NB4 (cell line): ENCODE measurements at regions not wholly inside any gene's neighbourhood (a gene's known extent, or its start where the extent isn't known, plus 50 kb on each side); places are given as distances from the start of the nearest gene placed in this dataset.

ENCODE experiments used
- DNase-seq: peaks from one replicate; pipeline ENCODE4 v3.0.0; 2010; ENCODE audit warnings: low read depth
- H3K4me3 ChIP-seq: one replicate; pipeline ENCODE4 v1.5.1; 2011; ENCODE audit warnings: mild to moderate bottlenecking, low read depth, low read length, moderate library complexity
- CTCF ChIP-seq: IDR thresholded peaks from one replicate; pipeline ENCODE4 v1.5.1; 2012; ENCODE audit warnings: low read depth, low read length
- MYC ChIP-seq: IDR thresholded peaks from 2 replicates; pipeline ENCODE4 v1.6.1; 2011; ENCODE audit warnings: low read depth, low read length
- POLR2A ChIP-seq: IDR thresholded peaks from 2 replicates; pipeline ENCODE4 v1.6.1; 2011; ENCODE audit warnings: mild to moderate bottlenecking; ENCODE audit not compliant: insufficient read length; ENCODE audit errors: extremely low read depth
- TF ChIP-seq, protein P1 (sequence below): IDR thresholded peaks from 2 replicates; pipeline ENCODE4 v1.6.1; 2011; ENCODE audit warnings: low read depth, low read length

DNA sequence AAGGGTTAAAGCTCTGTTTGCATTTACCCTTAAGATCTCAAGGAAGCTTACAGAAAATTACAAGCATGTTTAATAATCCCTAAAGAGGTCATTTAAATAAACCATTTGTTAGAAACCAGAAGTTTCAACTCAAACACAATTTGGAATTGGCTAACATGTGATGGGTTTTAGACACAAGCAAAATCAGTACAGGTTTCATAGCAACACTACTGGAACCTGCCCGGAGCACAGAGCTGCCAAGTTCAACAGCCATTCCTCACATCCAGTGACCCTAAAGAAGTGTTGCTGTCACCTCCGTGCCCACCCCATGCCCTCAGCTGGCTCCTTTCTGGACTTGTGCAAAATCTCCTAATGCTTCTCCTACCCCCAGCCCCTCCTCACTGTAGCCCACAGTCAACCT, 338.8 kb upstream of the AUTS2 start:
- H3K4me3 ChIP-seq: no peak overlapping the region
- TF ChIP-seq, protein P1, sequence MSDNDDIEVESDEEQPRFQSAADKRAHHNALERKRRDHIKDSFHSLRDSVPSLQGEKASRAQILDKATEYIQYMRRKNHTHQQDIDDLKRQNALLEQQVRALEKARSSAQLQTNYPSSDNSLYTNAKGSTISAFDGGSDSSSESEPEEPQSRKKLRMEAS: no peak
- TF ChIP-seq MYC (no peak), POLR2A (no peak), CTCF (no peak)
- DNase-seq: no peak

DNA sequence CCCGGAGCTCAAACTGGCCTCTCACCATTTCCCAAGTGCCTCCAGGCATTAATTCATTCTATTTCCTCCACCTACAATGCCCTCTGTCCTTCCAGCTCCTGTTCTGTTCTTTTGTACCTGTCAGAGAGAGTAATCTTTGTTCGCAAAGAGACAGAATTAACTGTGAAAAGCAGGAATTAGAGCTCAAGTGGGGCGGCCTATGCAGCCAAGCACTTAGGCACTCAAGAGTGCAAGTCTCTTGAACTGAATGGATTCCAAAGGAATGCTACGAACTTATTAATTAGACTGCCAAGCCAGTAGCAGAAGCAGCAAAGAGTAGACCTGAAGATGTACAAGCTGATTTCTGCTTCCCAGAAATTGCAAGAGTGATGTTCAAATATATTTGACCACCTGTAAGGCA, 338.3 kb upstream of the AUTS2 start:
- TF ChIP-seq CTCF (no peak), POLR2A (no peak), MYC (no peak)
- TF ChIP-seq, protein P1: no peak
- H3K4me3 ChIP-seq: no peak overlapping the region
- no peak for DNase-seq

- DNase-seq: no peak
- TF ChIP-seq, protein P1: no peak
- TF ChIP-seq POLR2A: no peak
- TF ChIP-seq CTCF: no peak
- no peak for TF ChIP-seq MYC
- H3K4me3 ChIP-seq: no peak overlapping the region
These were observed 334.7 kb upstream of the AUTS2 start for GRCh38 chr7:69263550-69263949.

DNA sequence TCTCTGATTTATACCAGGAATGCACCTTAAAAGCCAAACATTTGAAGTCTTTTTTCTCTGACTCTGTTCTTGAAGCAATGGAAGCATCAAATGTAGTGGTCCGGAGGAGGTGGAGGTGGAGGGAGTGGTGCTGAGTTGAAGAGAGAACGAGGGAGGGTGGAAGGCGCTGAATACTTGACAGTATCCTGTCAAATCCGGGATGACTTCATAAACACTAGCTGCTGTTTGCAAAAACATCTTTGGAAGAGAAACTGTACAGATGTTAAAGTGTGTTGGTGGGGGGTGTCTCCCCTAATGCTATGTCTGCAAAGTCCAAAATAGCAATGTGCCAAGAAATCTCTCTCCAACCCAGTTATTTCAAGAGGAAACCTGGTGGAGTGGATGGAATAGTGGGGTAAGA, 328.5 kb upstream of the AUTS2 start:
- TF ChIP-seq, protein P1: no peak
- no peak for TF ChIP-seq POLR2A
- no peak for TF ChIP-seq CTCF
- no peak for TF ChIP-seq MYC
- H3K4me3 ChIP-seq: no peak overlapping the region
- DNase-seq: no peak

DNA sequence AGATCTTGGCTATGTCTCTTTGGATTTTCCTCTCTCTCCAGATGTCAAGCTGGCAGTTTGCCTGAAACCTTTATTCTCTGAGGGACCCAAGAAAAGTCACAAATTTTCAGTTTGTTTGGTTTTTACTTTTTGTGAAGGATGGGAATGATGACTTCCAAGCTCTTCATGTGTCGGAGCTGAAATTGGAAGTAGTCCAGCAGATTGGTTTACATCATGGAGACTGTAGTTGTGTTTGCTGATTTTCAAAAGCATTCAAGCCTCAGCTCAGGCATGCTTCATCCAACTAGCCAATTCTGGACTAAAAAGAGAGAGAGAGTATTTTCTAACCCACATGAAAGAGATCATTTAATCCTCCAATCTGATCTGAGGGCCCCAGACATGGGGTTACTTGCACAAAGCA, 326.2 kb upstream of the AUTS2 start:
- TF ChIP-seq POLR2A (no peak), MYC (no peak), CTCF (no peak)
- TF ChIP-seq, protein P1: no peak
- no peak for DNase-seq
- H3K4me3 ChIP-seq: no peak overlapping the region
